H9 (cell line): ENCODE measurements at regions not wholly inside any gene's neighbourhood (a gene's known extent, or its start where the extent isn't known, plus 50 kb on each side); places are given as distances from the start of the nearest gene placed in this dataset.

ENCODE experiments used
- DNase-seq: peaks from one replicate; pipeline ENCODE4 v3.0.0-alpha.2; 2017
- H2AFZ ChIP-seq: one replicate; pipeline ENCODE4 v1.6.1; 2013; ENCODE audit warnings: mild to moderate bottlenecking, low read length, control low read depth, moderate library complexity
- H2AK5ac ChIP-seq: 2 replicates; pipeline ENCODE4 v1.6.1; 2013; ENCODE audit warnings: low read length, control low read depth, mixed read lengths; ENCODE audit not compliant: insufficient read length
- H2BK120ac ChIP-seq: one replicate; pipeline ENCODE4 v1.6.1; 2013; ENCODE audit warnings: low read depth, mild to moderate bottlenecking, low read length, control low read depth, inconsistent platforms; ENCODE audit not compliant: poor library complexity, severe bottlenecking
- H2BK12ac ChIP-seq: 2 replicates; pipeline ENCODE4 v1.6.1; 2013; ENCODE audit warnings: low read length, control low read depth, mixed read lengths, low read depth; ENCODE audit not compliant: insufficient read length
- H2BK15ac ChIP-seq: 2 replicates; pipeline ENCODE4 v1.6.1; 2013; ENCODE audit warnings: low read depth, low read length, control low read depth
- H2BK20ac ChIP-seq: one replicate; pipeline ENCODE4 v1.6.1; 2013; ENCODE audit warnings: low read depth, mild to moderate bottlenecking, low read length, control low read depth, inconsistent platforms; ENCODE audit not compliant: poor library complexity, severe bottlenecking
- H2BK5ac ChIP-seq: 2 replicates; pipeline ENCODE4 v1.6.1; 2013; ENCODE audit warnings: low read length, control low read depth, mixed read lengths; ENCODE audit not compliant: insufficient read length
- H3K14ac ChIP-seq: 2 replicates; pipeline ENCODE4 v1.6.1; 2013; ENCODE audit warnings: low read length, control low read depth; ENCODE audit not compliant: insufficient read depth
- H3K18ac ChIP-seq: 2 replicates; pipeline ENCODE4 v1.6.1; 2013; ENCODE audit warnings: low read depth, mild to moderate bottlenecking, mixed read lengths, low read length, control low read depth; ENCODE audit not compliant: insufficient read length
- H3K23ac ChIP-seq: 2 replicates; pipeline ENCODE4 v1.6.1; 2013; ENCODE audit warnings: low read length, control low read depth, mixed read lengths, low read depth; ENCODE audit not compliant: insufficient read length
- H3K23me2 ChIP-seq: 2 replicates; pipeline ENCODE4 v1.6.1; 2013; ENCODE audit warnings: low read depth, mild to moderate bottlenecking, mixed read lengths, low read length, control low read depth; ENCODE audit not compliant: insufficient read length, poor library complexity, severe bottlenecking
- H3K27ac ChIP-seq: 2 replicates; pipeline ENCODE4 v1.5.1; 2013; ENCODE audit warnings: low read length, control low read depth, mixed read lengths, low read depth; ENCODE audit not compliant: insufficient read length
- H3K27me3 ChIP-seq: 2 replicates; pipeline ENCODE4 v1.6.1; 2013; ENCODE audit warnings: low read length, control low read depth, inconsistent platforms; ENCODE audit not compliant: insufficient read depth
- H3K4ac ChIP-seq: 2 replicates; pipeline ENCODE4 v1.6.1; 2013; ENCODE audit warnings: low read depth, mild to moderate bottlenecking, control low read depth, inconsistent platforms, low read length, moderate library complexity
- H3K4me1 ChIP-seq: 2 replicates; pipeline ENCODE4 v1.6.1; 2013; ENCODE audit warnings: low read length, control low read depth, inconsistent platforms; ENCODE audit not compliant: insufficient read depth
- H3K4me2 ChIP-seq: 2 replicates; pipeline ENCODE4 v1.6.1; 2013; ENCODE audit warnings: low read length, control low read depth, mixed read lengths; ENCODE audit not compliant: insufficient read length, insufficient read depth
- H3K56ac ChIP-seq: 2 replicates; pipeline ENCODE4 v1.6.1; 2013; ENCODE audit warnings: low read depth, mild to moderate bottlenecking, mixed read lengths, low read length, control low read depth; ENCODE audit not compliant: insufficient read length
- H3K79me1 ChIP-seq: 2 replicates; pipeline ENCODE4 v1.6.1; 2013; ENCODE audit warnings: low read depth, mild to moderate bottlenecking, moderate library complexity, low read length, control low read depth, inconsistent platforms; ENCODE audit not compliant: insufficient read depth, poor library complexity, severe bottlenecking
- H3K79me2 ChIP-seq: 2 replicates; pipeline ENCODE4 v1.6.1; 2013; ENCODE audit warnings: low read length, control low read depth, inconsistent platforms; ENCODE audit not compliant: insufficient read depth
- H3K9ac ChIP-seq: 2 replicates; pipeline ENCODE4 v1.6.1; 2013; ENCODE audit warnings: low read length, control low read depth, mixed read lengths; ENCODE audit not compliant: insufficient read length; ENCODE audit errors: extremely low read depth
- H3K9me3 ChIP-seq: one replicate; pipeline ENCODE4 v1.6.1; 2013; ENCODE audit warnings: low read depth, low read length, inconsistent platforms; ENCODE audit not compliant: control insufficient read depth
- H3T11ph ChIP-seq: one replicate; pipeline ENCODE4 v1.6.1; 2013; ENCODE audit warnings: mild to moderate bottlenecking, low read length, control low read depth, inconsistent platforms
- H4K20me1 ChIP-seq: one replicate; pipeline ENCODE4 v1.6.1; 2013; ENCODE audit not compliant: control insufficient read depth, insufficient read length, insufficient read depth
- H4K5ac ChIP-seq: 2 replicates; pipeline ENCODE4 v1.6.1; 2013; ENCODE audit warnings: low read depth, mild to moderate bottlenecking, mixed read lengths, low read length, control low read depth; ENCODE audit not compliant: insufficient read length
- H4K8ac ChIP-seq: replicated peaks from 2 replicates; pipeline ENCODE4 v1.6.1; 2013; ENCODE audit warnings: low read length, control low read depth, mixed read lengths, low read depth; ENCODE audit not compliant: insufficient read length
- H4K91ac ChIP-seq: 2 replicates; pipeline ENCODE4 v1.6.1; 2013; ENCODE audit warnings: low read depth, mild to moderate bottlenecking, moderate library complexity, mixed read lengths, low read length, control low read depth; ENCODE audit not compliant: insufficient read length
- H3K27ac Mint-ChIP-seq, 3 experiments: 2 replicates in 2 of 3; 3 replicates in 1 of 3; pipeline ENCODE4 v1.8.0; 2020 to 2021; ENCODE audit warnings: mixed read lengths in 3 of 3, mild to moderate bottlenecking in 1 of 3, moderate library complexity in 1 of 3
- H3K27me3 Mint-ChIP-seq: 2 replicates; pipeline ENCODE4 v1.8.0; 2021; ENCODE audit warnings: low read depth, mild to moderate bottlenecking, moderate library complexity, mixed read lengths
- H3K36me3 Mint-ChIP-seq, 3 experiments: 2 replicates in 2 of 3; 3 replicates in 1 of 3; pipeline ENCODE4 v1.8.0; 2020 to 2021; ENCODE audit warnings: low read depth in 3 of 3, mixed read lengths in 3 of 3; ENCODE audit not compliant: insufficient read depth in 1 of 3
- H3K4me1 Mint-ChIP-seq, 2 experiments: 2 replicates each; pipeline ENCODE4 v1.8.0; 2020; ENCODE audit warnings: mixed read lengths in 2 of 2
- H3K4me3 Mint-ChIP-seq, 2 experiments: 2 replicates in 1 of 2; 3 replicates in 1 of 2; pipeline ENCODE4 v1.8.0; 2020 to 2021; ENCODE audit warnings: mild to moderate bottlenecking in 2 of 2, mixed read lengths in 2 of 2, moderate library complexity in 1 of 2
- H3K9me3 Mint-ChIP-seq, 2 experiments: 2 replicates in 1 of 2; 3 replicates in 1 of 2; pipeline ENCODE4 v1.8.0; 2020; ENCODE audit warnings: mild to moderate bottlenecking in 2 of 2, mixed read lengths in 2 of 2, moderate library complexity in 1 of 2
- WGBS: extraction: QIAGEN DNeasy Blood & Tissue Kit; methylation state at CpG from one replicate; pipeline ENCODE4 v1.1.7; 2013; ENCODE audit warnings: missing lambda C conversion rate, low lambda C conversion rate, mixed read lengths; ENCODE audit not compliant: insufficient read length; ENCODE audit errors: extremely low coverage; 5-methylcytosine and 5-hydroxymethylcytosine counted together
- TF ChIP-seq, protein P1 (sequence below): fragments of 200-600 bp; sonication (generic); conservative IDR thresholded peaks from 3 replicates; pipeline ENCODE4 v1.8.0; 2021; ENCODE audit warnings: antibody characterized with exemption, mild to moderate bottlenecking

DNA sequence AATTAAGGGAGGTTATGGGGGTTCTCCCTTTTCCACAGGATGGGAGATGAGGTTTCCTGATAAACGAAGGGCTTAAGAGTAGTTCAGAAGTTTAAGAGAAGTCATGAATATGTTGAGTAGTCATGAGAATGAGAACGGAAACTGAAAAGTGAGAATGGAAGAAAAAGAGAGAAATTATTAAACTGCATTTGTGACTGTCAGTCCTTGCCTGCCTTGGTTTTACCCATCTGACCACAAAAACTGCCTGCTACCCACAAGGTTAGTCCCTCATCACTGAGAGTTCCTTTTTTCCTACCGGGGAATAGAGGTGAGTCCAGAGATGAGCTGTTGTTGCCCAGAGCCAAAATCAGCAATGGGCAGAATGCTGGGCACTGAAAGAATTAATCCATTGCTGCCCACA is 174.1 kb upstream of the BET1 start:
- H3T11ph ChIP-seq = no peak overlapping the region
- no peak overlapping the region for H3K14ac ChIP-seq
- H3K18ac ChIP-seq = no peak overlapping the region
- no peak overlapping the region for H4K5ac ChIP-seq
- H3K56ac ChIP-seq = no peak overlapping the region
- Mint-ChIP-seq H3K36me3 (no peaks in the 10 kb centered on the region), H3K9me3 (no peaks in the 10 kb centered on the region), H3K27me3 (no peaks in the 10 kb centered on the region), H3K4me1 (peaks cover 0 to under 1% of the 10 kb centered on the region in 2 experiments; a peak in 2 of 4 replicates), H3K27ac (no peak overlapping the region), H3K4me3 (no peak overlapping the region)
- H3K9ac ChIP-seq = no peak overlapping the region
- H3K4me1 ChIP-seq = no peaks in the 10 kb centered on the region
- no peaks in the 10 kb centered on the region for H3K27me3 ChIP-seq
- H3K79me2 ChIP-seq = no peaks in the 10 kb centered on the region
- H2BK5ac ChIP-seq = no peak overlapping the region
- H3K27ac ChIP-seq = no peak overlapping the region
- H3K23ac ChIP-seq = no peak overlapping the region
- H3K9me3 ChIP-seq = peaks cover 7% of the 10 kb centered on the region
- H3K4me2 ChIP-seq = no peak overlapping the region
- no peaks in the 10 kb centered on the region for H3K79me1 ChIP-seq
- TF ChIP-seq, protein P1, sequence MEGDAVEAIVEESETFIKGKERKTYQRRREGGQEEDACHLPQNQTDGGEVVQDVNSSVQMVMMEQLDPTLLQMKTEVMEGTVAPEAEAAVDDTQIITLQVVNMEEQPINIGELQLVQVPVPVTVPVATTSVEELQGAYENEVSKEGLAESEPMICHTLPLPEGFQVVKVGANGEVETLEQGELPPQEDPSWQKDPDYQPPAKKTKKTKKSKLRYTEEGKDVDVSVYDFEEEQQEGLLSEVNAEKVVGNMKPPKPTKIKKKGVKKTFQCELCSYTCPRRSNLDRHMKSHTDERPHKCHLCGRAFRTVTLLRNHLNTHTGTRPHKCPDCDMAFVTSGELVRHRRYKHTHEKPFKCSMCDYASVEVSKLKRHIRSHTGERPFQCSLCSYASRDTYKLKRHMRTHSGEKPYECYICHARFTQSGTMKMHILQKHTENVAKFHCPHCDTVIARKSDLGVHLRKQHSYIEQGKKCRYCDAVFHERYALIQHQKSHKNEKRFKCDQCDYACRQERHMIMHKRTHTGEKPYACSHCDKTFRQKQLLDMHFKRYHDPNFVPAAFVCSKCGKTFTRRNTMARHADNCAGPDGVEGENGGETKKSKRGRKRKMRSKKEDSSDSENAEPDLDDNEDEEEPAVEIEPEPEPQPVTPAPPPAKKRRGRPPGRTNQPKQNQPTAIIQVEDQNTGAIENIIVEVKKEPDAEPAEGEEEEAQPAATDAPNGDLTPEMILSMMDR = no peak
- H4K20me1 ChIP-seq = no peaks in the 10 kb centered on the region
- no peaks in the 10 kb centered on the region for H3K23me2 ChIP-seq
- H2AK5ac ChIP-seq = no peak overlapping the region
- no peak overlapping the region for H4K91ac ChIP-seq
- DNase-seq = no peak
- no peak overlapping the region for H4K8ac ChIP-seq
- H2BK20ac ChIP-seq = no peak overlapping the region
- WGBS = no CpG with 5 or more reads among the region's 3 CpGs
- no peak overlapping the region for H2BK15ac ChIP-seq
- no peak overlapping the region for H2BK12ac ChIP-seq
- H3K4ac ChIP-seq = no peak overlapping the region
- no peak overlapping the region for H2BK120ac ChIP-seq
- H2AFZ ChIP-seq = no peak overlapping the region
